Brain microvascular endothelial cell (primary cell): ENCODE measurements at regions not wholly inside any gene's neighbourhood (a gene's known extent, or its start where the extent isn't known, plus 50 kb on each side); places are given as distances from the start of the nearest gene placed in this dataset.
"Not testable (repeated sequence)": the region's sequence is repeated elsewhere in the genome, so short reads cannot be mapped to it uniquely, and the experiment has no call there.

ENCODE experiments used
- DNase-seq: peaks from one replicate; pipeline ENCODE4 v3.0.0-alpha.2; 2020
- H3K27ac ChIP-seq: fragments of 250-450 bp; sonication (Bioruptor Pico); 2 replicates; pipeline ENCODE4 v1.5.1; 2020; ENCODE audit warnings: mild to moderate bottlenecking, moderate library complexity
- H3K27me3 ChIP-seq: fragments of 250-450 bp; sonication (Bioruptor Pico); replicated peaks from 2 replicates; pipeline ENCODE4 v1.5.1; 2020; ENCODE audit warnings: mild to moderate bottlenecking
- H3K36me3 ChIP-seq: fragments of 250-450 bp; sonication (Bioruptor Pico); replicated peaks from 2 replicates; pipeline ENCODE4 v1.5.1; 2020; ENCODE audit warnings: mild to moderate bottlenecking
- H3K4me3 ChIP-seq: 2 replicates; pipeline ENCODE4 v1.5.1; 2011; ENCODE audit warnings: low read depth, mild to moderate bottlenecking, control low read depth, low read length, moderate library complexity
- in situ Hi-C: cut with HindIII; loops from 2 replicates; pipeline ENCODE4 v1.10.0; 2017; ENCODE audit warnings: low sequenced_read_pairs, low pct_ligation_motif_present
- TF ChIP-seq, protein P1 (sequence below): IDR thresholded peaks from 2 replicates; pipeline ENCODE4 v1.5.1; 2011; ENCODE audit warnings: low read depth, mild to moderate bottlenecking, moderate library complexity, low read length, control low read depth, inconsistent platforms; ENCODE audit errors: missing control alignments

DNA sequence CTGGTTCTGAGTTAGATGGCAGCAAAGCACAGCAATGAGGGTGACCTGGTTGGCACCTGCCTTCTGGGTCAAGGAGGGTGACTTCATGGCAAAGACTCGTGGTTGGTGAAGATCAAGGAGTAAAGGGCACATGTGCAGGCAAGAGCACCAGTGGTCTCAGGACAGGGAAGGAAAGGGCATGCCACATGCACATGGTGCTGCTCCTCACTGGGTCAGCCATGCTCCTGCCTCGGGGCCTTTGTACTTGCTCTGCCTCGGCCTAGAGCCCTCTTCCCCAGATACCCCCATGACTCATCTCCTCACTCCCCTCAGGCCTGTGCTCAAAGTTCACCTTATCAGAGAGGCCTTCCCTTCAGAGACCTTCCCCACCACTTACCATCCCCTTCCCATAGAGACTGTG, 106.7 kb upstream of the KDM7A start:
- in situ Hi-C loops, result no loop called here
- Histone ChIP-seq H3K27me3 (no peaks in the 10 kb centered on the region), H3K27ac (no peak overlapping the region), H3K36me3 (no peaks in the 10 kb centered on the region), H3K4me3 (no peak overlapping the region)
- TF ChIP-seq, protein P1, sequence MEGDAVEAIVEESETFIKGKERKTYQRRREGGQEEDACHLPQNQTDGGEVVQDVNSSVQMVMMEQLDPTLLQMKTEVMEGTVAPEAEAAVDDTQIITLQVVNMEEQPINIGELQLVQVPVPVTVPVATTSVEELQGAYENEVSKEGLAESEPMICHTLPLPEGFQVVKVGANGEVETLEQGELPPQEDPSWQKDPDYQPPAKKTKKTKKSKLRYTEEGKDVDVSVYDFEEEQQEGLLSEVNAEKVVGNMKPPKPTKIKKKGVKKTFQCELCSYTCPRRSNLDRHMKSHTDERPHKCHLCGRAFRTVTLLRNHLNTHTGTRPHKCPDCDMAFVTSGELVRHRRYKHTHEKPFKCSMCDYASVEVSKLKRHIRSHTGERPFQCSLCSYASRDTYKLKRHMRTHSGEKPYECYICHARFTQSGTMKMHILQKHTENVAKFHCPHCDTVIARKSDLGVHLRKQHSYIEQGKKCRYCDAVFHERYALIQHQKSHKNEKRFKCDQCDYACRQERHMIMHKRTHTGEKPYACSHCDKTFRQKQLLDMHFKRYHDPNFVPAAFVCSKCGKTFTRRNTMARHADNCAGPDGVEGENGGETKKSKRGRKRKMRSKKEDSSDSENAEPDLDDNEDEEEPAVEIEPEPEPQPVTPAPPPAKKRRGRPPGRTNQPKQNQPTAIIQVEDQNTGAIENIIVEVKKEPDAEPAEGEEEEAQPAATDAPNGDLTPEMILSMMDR, result no peak
- no peak for DNase-seq

DNA sequence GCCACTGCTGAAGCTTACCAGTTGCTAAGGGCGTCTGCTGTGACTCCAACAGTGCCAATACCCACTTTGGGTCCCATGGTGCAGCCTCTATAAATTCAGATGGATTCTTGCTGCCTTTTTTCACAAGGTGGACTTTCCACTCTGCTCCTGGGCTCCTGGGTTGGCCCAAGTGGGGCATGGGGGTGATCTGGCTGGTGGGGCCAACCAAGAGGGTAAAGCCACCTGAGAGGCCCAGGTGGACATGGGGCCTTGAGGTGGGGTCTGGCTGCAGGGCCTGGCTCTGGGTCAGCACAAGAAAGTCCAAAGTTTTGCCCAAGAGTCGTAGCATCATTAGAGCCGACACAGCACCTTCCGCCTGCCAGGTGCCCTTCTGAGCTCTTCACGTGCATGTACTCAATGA, 105.2 kb upstream of the KDM7A start:
- H3K4me3 ChIP-seq, result no peak overlapping the region
- H3K36me3 ChIP-seq, result no peaks in the 10 kb centered on the region
- TF ChIP-seq, protein P1, result no peak
- H3K27ac ChIP-seq, result no peak overlapping the region
- in situ Hi-C loops, result no loop called here
- H3K27me3 ChIP-seq, result no peaks in the 10 kb centered on the region
- no peak for DNase-seq

DNA sequence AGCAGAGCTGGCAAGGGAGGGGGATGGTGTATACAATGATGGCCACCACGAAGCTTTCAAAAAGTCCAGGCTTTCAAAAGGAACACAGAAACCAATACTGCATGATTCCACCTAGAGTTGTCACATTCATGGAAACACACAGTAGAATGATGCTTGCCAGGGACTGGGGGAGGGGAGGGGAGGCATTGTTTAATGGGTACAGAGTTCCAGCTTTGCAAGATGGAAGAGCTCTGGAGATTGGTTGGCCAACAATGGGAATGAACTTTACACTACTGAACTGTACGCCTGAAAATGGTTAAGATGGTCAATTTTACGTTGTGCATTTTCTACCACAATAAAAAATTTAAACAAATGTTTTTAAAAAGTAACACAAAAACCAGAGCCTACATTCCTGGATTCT, 104.5 kb upstream of the KDM7A start:
- no peak overlapping the region for H3K4me3 ChIP-seq
- H3K27ac ChIP-seq, result no peak overlapping the region
- no peaks in the 10 kb centered on the region for H3K27me3 ChIP-seq
- in situ Hi-C loops, result no loop called here
- no peaks in the 10 kb centered on the region for H3K36me3 ChIP-seq
- DNase-seq, result no peak
- TF ChIP-seq, protein P1, result no peak

DNA sequence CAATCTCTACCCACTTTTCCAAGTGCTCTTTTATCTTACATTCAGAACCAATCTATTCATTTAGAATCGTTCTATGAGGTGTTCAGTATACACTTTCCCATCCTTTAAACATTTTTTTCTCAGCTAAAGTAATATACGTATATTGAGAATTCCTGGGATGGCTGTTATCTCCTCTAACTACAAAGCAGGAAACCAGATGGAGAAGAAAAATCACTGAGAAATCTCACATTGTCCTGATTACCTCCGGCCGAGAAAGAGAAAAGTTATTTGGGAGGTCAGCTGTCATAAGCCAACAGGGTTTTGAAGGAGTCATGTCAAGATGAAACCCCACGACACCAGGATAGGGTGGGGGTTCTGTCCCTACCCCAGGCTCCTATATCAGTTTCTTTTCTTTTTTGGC, 99.2 kb upstream of the KDM7A start:
- DNase-seq, result no peak
- Histone ChIP-seq H3K27me3 (no peaks in the 10 kb centered on the region), H3K27ac (no peak overlapping the region), H3K36me3 (no peaks in the 10 kb centered on the region), H3K4me3 (no peak overlapping the region)
- TF ChIP-seq, protein P1, result no peak
- in situ Hi-C loops, result no loop called here

DNA sequence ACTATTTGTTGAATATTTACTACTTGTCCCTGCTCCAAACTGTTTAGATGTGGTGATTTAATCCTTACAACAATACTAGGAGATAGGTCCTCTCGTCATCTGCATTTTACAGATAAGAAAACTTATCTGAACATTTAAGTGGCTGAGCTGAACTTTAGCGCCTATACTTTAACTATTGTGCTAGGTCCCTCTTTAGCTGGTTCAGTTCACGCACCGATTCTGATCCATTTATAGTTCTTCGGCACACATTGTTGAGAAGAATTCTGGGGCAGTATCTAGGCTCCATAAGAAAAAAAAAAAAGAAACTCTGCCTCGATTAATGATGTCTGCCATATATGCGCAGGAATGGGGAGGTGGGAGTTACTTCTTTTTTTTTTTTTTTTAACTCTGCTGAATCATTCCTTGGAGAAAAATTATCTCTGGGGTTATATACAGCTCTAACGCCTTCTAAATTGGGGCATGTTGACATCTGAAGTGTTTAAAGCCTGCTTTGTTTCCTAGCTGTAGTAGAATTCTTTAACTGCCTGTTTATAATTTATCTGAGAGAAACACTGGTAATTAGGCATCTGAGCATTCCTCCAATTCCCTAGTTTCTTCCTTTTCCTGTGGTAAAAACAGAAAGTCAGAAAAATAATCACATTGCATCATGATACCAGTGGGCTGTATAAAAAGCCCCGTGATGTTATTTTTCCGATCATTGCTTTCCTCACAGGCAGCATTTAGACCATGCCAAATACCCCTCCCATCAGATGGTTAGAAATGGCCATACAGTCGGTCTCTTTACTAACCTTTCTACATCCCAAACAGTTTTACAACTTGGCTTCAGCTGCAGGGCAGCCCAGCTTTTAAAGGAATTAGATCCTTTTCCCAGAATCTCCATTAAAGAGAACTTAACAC, 98.5 kb upstream of the KDM7A start:
- TF ChIP-seq, protein P1, result no peak
- no peak overlapping the region for H3K4me3 ChIP-seq
- H3K36me3 ChIP-seq, result no peaks in the 10 kb centered on the region
- no peaks in the 10 kb centered on the region for H3K27me3 ChIP-seq
- in situ Hi-C loops, result no loop called here
- H3K27ac ChIP-seq, result no peak overlapping the region
- no peak for DNase-seq

DNA sequence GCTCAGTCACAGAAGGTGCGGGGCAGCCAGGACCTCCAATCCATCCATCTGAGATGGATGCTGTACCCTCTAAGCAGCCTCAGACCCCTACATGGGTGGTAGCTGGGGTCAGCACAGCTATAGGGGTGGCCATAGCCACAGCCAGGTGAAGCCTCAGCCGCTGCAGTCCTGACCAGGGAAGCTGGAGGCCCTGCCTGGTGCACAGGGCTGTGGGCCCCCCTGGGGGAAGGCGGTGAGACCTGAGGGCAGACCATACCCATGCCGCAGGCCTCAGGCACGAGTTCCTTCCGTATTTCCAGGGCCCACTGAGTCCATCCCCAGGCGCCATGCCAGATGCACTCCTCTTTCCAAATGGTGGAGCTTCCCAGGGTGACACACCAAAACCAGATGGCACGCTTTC, 96.6 kb upstream of the KDM7A start:
- in situ Hi-C loops, result no loop called here
- TF ChIP-seq, protein P1, result no peak
- no peak overlapping the region for H3K4me3 ChIP-seq
- H3K36me3 ChIP-seq, result no peaks in the 10 kb centered on the region
- H3K27me3 ChIP-seq, result no peaks in the 10 kb centered on the region
- DNase-seq, result no peak
- H3K27ac ChIP-seq, result no peak overlapping the region

DNA sequence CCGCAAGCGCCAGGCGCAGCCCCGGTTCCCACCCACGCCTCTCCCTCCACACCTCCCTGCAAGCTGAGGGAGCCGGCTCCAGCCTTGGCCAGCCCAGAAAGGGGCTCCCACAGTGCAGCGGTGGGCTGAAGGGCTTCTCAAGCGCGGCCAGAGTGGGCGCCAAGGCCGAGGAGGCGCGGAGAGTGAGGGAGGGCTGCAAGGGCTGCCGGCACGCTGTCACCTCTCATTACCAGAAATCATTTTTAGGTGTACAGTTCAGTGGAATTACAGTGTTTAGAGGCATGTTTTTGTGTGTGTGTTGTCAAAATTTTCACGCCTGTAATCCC, 94.8 kb upstream of the KDM7A start:
- in situ Hi-C loops, H3K36me3 ChIP-seq, H3K4me3 ChIP-seq, H3K27ac ChIP-seq, DNase-seq, H3K27me3 ChIP-seq: not testable (repeated sequence)
